Renal cortical epithelial cell (primary cell): ENCODE measurements at regions not wholly inside any gene's neighbourhood (a gene's known extent, or its start where the extent isn't known, plus 50 kb on each side); places are given as distances from the start of the nearest gene placed in this dataset.

Experiments used
- DNase-seq: peaks from one replicate; pipeline ENCODE4 v3.0.0-alpha.2; 2011; ENCODE audit warnings: low read depth

GRCh38 chr11:79794484-79795393 is 353.9 kb upstream of the TENM4 start:
- peak; percentile 7 for DNase-seq

- no peak for DNase-seq
Observed at GRCh38 chr11:79794057-79794456, 353.2 kb upstream of the TENM4 start.

- DNase-seq, result peak; percentile 65
Observed at GRCh38 chr11:79786961-79787360, 346.1 kb upstream of the TENM4 start.

DNA sequence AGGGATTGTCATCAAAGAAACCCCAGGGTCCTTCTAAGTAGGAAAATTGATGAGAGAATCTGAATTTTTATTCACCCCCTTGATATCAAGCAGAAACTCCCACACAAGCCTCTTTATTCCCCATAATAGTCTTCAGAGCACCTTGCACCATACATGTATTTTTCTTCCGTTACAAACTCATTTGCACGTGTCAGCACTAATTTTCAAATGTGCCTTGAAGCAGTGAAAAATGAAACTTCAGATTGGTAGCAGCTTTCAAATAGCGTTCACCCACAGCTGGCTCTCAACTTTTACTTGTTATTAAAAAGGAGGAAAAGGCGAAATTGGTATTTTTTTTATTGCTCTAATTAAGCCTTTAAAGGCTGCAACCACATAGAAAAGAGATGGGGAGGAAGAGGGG is 343.0 kb upstream of the TENM4 start:
- DNase-seq, result no peak

DNA sequence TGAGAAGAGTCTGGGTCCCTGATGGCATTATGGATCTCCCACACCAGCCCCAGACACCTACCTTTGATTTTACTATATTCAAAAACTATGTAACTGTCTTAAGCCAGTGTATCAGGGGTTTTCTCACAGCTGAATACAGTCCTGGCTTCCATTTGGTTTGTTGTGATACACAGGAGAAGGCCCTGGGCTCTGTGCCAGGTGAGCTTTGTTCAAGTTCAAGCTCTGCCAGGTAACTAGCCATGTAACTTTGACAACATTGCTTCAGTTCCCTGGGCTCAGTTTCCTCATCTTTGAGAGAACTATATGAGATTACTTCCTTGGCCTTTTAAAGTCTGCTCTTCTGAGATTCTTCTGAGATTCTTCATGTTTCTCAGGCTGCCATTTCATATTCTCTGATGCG is 327.5 kb upstream of the TENM4 start:
- DNase-seq, result peak; percentile 11

DNA sequence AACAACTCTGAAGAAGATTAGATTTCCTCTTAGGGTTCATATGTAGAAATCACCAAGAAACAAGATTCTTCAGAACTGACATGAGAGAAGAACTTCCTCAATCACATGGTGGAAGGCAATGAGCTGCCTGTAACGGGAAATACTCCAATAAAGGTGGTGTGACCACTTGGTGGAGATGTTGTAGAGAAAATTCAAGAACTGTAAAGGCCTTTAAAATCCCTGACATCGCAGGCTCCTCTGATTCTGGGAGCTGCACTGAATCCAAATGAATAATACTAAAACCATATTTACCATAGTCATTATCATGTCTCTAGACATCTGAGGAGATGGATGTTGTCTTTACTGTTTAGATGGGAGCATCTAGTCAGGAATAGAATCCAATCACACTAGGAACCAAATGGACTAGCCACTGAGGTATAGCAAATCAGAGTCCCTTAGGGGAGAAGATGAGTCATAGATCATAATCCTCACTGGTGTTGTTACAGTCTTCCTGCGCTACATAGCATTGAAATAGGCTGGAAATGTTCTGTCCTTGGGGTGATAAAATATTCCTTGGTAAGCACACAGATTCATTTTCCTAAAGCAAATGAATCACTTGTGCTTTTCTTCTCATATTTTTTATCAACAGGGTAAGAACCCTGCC is 321.6 kb upstream of the TENM4 start:
- DNase-seq, result peak; percentile 51

DNA sequence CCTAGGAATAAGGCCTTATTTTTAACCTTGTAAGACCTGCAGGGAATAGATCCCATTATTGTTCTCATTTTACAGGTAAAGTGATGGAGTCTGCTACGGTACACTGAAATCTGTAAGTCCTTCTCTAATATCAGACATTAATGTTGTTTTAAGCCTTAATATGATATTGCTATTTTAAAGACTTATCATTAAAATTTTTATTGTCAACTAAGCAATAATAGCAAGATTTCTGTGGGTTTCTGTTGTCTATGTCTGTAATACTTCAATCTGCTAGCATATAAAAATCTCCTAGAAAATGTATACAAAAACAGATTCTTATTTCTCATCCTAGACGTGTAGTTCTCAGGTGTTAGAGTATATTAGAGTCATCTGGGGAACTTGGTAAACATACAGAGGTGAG is 317.5 kb upstream of the TENM4 start:
- no peak for DNase-seq

GRCh38 chr11:79747406-79747805 is 306.6 kb upstream of the TENM4 start:
- DNase-seq, result no peak

GRCh38 chr11:79744941-79745340 is 304.1 kb upstream of the TENM4 start:
- DNase-seq, result peak; percentile 25

- no peak for DNase-seq
Observed at GRCh38 chr11:79742176-79742575, 301.3 kb upstream of the TENM4 start.

DNA sequence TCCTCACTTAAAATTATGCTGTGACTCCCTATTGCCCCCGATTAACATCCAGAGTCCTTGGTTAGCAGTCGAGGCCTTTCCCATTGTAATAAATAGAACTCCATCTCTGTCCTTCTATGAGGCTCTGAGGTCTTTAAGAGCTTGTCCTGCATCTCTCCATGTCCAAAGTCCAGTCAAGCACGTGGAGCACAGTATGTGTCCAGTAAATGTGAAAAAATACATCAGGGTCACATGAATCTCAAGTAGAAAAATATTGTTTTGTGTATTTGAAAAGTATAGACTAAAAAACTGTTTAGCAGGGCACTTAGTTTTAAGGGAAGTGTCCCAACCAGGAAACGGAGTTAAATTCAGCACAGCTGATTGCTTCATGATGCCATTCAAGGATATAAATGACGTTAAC is 298.8 kb upstream of the TENM4 start:
- DNase-seq, result no peak

- DNase-seq, result no peak
Observed at GRCh38 chr11:79727221-79727620, 286.4 kb upstream of the TENM4 start.

DNA sequence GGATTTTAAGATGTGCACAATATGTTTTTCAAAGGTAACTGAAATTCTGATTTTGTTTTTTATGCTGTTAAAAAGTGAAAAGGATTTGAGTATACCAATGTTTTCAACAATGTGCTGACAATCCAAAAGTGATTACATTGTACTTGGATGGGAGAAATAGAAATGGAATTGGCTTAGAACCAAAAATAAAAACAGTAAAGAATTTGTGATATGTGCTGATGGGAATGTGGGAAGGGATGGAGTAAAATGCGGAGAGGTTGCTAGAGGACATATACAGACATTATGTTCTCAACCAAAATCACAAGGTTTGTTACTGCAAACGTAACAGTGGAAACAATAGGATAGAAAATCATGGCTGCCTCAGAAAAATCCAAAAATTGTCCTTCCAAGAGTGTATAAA is 279.3 kb upstream of the TENM4 start:
- DNase-seq, result no peak

GRCh38 chr11:79708319-79708932 is 267.6 kb upstream of the TENM4 start:
- peak; percentile 54 for DNase-seq

GRCh38 chr11:79705648-79706047 is 264.8 kb upstream of the TENM4 start:
- no peak for DNase-seq

DNA sequence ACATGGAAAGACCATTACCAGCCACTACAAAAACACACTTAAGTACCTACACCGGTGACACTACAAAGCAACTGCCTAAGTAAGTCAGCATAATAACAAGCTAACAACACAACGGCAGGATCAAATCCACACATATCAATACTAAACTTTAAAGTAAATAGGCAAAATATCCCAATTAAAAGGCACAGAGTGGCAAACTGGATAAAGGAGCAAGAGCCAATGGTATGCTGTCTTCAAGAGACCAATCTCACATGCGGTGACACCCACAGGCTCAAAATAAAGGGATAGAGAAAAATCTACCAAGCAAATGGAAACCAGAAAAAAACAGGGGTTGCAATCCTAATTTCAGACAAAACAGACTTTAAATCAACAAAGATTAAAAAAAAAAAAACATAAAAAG is 261.5 kb upstream of the TENM4 start:
- no peak for DNase-seq

GRCh38 chr11:79699246-79699645 is 258.4 kb upstream of the TENM4 start:
- no peak for DNase-seq

DNA sequence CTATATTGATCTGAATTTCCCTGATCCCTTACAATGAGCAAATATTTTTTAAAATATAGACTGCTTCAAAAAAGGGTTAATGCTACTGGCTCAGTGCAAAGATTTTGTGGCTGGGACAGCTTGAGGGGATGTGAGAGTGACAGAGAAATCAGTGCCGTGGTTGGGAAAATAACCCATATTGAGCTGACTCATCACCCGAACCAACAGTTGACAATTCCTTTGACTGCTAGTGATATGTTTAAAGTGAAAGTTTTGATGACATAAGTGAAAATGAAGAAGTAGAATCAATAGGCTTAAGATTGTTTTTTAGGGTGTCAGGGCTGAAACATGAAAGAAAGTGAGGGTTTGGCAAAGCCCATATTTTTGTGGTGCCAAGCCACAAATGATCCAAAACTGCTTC is 257.1 kb upstream of the TENM4 start:
- DNase-seq, result no peak

GRCh38 chr11:79694368-79694767 is 253.5 kb upstream of the TENM4 start:
- peak; percentile 9 for DNase-seq

- no peak for DNase-seq
Observed at GRCh38 chr11:79691445-79691844, 250.6 kb upstream of the TENM4 start.

- DNase-seq, result peak; percentile 49
Observed at GRCh38 chr11:79686703-79687419, 246.0 kb upstream of the TENM4 start.

GRCh38 chr11:79683930-79684329 is 243.1 kb upstream of the TENM4 start:
- DNase-seq, result no peak
